Activated T-cell treated with anti-CD3 and anti-CD28 coated beads, Interleukin-2, amount 50 U/mL, for 1 hour (primary cell): ENCODE measurements at regions not wholly inside any gene's neighbourhood (a gene's known extent, or its start where the extent isn't known, plus 50 kb on each side); places are given as distances from the start of the nearest gene placed in this dataset.

Source experiments
- DNase-seq: peaks from one replicate; pipeline ENCODE4 v3.0.0-alpha.2; 2020

DNA sequence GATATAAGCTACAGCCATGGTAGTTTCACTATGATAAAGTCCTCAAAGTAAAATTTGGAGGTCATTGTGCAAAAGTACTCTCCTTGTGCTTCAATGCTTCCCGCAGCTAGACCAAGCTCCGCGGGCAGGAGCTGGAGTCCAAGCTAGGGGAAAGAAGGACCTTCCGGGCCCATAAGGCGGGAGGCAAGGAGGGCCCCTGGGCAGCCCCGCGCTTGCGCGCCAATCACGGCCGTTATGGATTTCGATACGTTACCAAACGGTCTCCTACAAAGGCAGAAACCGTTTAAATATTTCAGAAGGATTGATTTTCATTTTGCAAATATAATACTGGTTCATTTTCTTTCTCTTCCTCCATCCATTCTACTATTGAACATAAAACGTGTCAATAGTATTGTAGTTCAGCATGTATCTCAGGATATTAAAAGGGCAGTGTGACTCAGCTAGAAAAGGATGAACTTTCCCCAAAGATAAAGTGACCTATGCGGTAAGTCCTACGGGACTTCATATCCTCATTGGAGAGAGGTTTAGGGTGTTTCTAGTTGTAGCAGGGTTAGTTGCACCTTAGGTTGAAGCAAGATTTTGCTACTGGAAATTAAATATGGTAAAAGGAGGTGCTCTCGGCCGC lies 128.0 kb downstream of the KIF20B start:
- no peak for DNase-seq

DNA sequence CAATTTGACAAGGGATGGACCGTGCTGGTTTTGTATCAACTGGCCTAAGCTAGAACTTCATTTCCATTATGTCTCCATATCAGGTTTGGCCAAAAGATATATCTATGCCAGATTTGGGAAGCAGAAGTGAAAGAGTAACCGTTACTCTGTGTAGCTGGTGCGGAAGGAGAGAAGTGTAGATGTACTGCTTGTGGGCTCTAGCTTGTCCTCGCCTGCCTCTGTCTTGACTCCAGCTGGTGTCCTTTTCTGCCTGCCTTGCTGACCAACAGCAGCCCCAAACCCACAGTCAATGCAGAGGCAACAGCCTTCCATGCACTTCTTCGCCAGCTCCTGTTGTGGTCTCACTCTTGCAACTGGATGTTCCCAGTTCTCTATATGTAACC lies 128.5 kb downstream of the KIF20B start:
- DNase-seq: no peak

- no peak for DNase-seq
These were observed 129.2 kb downstream of the KIF20B start for GRCh38 chr10:89830624-89831023.

GRCh38 chr10:89836840-89837164 lies 135.4 kb downstream of the KIF20B start:
- no peak for DNase-seq

DNA sequence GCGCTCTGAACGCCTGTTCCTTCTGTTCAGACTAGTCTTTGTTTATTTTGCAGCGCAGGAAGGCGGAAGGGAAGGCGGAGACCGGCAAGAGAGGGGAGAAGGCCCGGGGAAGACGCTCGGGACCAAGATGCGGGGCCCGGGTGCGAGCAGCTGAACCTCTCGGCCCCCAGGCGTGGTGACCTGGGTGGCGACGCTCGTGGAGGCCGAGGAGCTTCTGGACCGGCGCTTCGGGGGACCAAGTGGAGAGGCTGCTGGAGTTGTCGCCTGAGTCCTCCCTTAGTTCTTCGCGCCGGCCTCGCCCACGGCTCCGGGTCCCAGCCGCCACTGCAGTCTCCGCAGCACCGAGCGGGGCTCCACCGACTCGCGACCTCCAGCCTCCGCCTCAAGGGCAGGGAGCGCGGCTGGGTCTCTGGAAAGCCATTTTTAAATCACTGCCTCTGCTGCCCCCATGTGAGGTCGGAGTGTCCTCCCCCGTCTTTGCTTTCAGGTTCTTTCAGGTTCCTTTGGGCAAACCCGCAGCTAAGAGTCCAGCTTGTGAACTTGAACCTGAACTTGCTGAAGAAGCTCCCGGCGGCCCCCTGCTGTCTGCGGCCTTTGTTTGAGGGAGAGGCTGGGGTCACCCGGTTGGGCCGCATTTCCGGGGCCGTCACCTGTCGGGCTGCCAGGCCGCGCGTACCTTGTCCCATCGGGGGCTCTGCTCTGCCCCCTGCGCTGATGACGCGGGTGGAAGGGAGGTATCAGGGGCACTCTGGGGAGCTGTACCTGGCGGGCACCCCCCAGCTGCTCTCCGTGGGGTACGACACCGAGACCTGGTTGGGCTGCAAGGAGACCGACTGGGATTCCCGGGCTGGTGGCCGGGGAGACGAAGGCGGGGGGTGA lies 136.0 kb downstream of the KIF20B start:
- DNase-seq: peak; percentile 37

GRCh38 chr10:89838044-89838615 lies 136.7 kb downstream of the KIF20B start:
- no peak for DNase-seq

GRCh38 chr10:89845541-89846280 lies 144.3 kb downstream of the KIF20B start:
- DNase-seq: no peak

GRCh38 chr10:89846281-89846630 lies 144.9 kb downstream of the KIF20B start:
- no peak for DNase-seq

DNA sequence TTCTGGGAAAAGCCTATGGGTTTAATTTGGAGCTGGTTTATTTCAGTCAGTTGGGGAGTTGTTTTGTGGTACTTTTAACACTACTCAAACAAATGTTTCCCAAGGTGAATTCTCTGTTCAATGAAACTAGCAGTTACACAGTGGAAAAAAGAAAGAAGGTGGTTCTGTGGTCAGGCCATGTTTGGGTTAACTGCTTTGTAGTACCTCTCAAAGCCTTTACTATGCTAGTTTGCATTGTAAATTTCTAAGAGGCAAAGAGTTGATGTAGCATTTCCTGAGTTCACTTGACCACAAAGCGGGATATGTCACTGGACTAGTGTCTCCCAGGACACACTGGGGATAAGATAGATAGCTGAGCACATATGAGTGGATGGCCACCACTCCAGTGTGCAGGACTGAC lies 145.4 kb downstream of the KIF20B start:
- DNase-seq: no peak

- DNase-seq: no peak
These were observed 151.5 kb downstream of the KIF20B start for GRCh38 chr10:89852872-89853271.

DNA sequence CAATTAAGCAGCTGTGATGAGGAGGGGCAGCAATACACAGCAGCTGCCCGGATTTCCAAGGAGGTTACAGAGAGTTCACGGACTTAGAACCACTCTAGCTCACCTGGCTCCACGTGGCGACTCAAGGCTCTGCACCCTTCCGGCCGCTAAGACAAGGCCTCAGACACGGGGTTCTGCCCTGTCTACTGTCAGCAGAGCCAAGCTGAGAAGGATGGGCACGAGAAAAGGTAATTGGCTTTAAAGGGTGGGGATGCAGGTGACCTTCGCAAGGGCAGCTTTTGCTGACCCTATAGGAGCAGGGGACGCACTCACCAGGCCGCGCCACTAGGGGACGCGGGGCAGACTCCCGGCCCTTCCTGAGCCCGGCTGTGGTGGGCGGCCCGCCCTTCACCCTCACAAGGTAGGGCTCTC lies 152.4 kb downstream of the KIF20B start:
- DNase-seq: no peak

DNA sequence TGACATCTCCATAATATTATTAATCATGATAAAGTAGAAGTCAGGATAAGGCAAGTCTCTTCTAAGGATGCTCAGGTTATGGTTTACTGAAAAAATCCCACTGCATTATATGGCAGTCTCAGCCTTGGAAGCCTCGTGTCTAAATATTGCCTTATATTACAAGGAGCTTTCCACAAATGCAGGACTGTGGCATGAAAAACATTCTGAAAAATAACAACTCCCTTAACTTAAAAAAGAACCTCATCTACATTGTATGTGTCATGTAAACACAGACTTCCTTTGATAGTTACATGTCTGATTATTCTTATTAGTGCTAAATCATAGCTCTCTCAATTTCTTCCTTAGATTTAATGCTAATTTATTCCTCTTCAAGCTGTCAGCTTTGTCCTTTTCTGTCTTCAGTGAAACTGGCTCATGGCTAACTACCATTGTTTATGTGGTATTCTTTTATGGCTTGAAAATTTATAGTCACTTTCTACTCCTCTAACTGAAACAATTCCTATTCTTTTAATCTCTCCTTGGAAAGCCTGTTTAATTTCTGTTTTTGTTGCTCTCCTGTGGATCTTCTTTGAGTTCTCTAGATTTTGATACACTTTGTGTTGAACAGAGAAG lies 156.1 kb downstream of the KIF20B start:
- DNase-seq: no peak

GRCh38 chr10:89861199-89861573 lies 159.8 kb downstream of the KIF20B start:
- DNase-seq: no peak

DNA sequence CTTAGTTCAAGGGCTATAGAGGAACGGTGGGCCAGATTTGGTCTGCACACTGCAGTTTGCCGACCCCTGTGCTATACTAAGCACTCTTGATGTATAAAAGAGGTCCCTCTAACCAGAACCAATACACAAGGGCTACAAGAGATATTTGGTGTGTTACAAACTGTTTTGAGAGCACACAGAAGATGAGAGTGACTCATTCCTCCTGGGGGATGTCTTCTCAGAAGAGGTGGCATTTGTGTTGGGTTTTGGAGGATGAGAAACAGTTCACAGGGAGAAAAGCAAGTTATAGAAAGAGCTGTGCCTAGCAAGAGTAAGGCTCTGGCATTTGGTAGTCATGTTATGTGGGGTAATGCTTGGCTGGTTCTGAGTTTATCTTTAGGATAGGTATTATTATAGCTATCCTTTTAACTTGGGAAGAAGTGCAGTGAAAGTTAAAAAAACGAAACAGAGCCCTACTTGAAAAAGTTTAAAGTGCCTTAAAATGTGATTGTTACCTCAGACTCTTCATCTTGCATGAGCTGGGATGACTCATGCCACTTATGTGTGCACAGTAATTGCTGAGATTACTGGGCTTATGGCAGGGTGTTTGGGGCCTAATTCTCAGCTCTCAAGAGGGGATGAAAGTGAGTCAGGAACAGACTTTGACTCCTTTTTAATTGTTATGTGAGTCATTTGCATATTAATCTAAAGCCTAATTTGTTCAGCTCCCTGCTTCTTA lies 160.4 kb downstream of the KIF20B start:
- no peak for DNase-seq

GRCh38 chr10:89867964-89868363 lies 166.6 kb downstream of the KIF20B start:
- no peak for DNase-seq

DNA sequence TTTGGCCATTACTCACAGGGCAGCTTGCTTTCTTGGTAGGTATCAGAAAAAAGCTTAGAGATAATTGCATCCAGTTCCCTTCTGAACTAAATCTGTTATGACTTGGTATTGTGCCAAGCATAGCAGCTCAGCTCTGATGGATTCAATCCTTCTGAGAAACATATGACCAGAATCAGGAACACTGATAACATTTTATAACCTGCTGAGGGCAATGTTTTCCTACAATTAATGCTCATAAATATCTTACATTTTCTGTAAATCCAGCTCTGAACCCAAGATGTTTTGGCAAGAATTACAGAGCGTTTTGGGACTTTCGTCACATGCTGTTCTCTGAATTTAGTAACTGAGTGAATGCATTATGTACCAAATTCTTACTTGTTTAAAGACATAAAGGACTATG lies 167.8 kb downstream of the KIF20B start:
- no peak for DNase-seq

DNA sequence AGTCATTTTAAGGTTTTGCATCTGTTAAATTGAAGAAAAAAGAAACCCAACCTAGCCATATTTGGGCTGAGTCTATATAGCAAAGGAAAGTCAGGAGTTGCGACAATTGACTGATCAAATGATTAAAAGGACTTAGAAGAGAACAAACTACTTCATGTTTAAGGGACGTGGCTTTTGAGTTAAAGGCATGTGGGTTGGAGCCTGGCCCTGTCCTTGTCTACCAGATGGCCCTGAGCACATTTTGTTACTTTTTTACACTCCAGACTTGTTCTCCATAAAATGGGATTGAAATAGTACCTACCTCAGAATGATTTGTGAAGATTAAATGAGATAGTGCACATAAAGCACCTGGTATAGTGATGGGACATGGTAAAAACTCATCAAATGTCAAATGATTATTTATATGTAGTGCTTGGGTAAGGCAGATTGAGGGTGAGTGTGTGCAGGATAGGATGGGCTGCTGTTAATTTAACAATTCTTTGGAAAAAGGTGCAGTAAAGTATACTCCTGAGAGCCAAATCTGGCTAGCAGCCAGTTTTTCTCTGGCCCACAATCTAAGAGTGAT lies 168.3 kb downstream of the KIF20B start:
- no peak for DNase-seq

DNA sequence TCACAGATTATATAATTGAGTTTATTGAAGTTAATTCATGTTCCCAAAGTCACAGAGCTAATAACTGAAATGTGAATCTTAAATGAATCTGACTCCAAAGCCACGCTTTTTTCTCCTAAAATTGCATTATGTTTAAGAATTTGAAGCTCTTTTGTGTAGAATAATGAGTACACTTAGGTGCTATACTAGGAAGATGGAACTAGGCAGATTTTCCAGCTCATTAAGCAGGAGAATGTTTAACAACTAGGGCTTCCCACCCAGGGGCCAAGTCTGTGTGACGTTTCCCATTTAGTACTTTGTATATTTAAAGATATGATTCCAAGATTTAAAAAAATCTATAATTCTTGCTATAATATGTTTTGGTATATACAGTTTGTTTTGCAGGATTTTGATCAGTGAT lies 169.5 kb downstream of the KIF20B start:
- no peak for DNase-seq

DNA sequence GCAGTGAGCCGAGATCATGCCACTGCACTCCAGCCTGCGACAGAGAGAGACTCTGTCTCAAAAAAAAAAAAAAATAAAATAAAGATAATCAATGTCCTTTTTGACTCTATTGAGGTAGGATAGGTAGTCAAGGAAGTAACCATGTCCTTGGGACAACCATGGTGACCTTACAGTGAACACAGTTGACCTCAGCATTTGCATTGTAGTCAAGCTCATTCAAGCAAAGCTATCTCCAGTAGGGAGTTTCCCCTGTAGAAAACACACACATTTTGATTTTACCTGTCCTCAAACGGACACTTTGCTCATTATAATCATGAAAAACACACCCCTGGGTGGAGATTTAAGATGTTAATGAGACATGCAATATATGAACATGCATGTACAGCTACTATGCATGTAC lies 171.7 kb downstream of the KIF20B start:
- no peak for DNase-seq

DNA sequence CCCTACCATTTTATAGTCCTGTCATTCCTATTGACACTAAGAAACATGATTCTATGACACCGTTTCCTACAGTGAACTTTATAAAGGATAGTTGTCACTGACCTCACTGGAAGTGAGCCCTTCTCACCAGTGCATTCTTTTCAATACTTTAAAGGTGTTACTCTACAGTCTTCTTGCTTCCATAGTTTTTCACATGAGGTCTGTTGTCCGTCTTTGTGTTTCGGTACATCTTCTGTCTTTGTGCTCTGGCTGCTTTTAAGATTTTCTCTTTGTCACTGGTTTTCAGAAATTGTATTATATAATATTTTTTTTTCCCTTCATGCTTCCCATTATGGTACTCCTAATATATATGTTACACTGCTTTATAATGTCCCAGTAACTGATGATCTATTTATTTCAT lies 174.2 kb downstream of the KIF20B start:
- no peak for DNase-seq

DNA sequence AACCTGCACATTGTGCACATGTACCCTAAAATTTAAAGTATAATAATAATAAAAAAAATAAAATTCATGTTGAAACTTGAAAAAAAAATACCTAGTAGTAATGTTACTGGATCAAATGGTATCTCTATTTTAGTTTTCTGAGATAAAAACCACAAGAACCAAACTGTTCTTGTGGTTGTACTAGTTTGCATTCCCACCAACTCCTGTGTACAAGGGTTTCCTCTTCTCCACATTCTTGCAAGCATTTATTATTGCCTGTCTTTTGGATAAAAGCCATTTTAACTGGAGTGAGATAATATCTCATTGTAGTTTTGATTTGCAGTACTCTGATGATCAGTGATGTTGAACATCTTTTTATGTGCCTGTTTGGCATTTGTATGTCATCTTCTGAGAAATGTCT lies 177.7 kb downstream of the KIF20B start:
- DNase-seq: no peak

- no peak for DNase-seq
These were observed 186.0 kb downstream of the KIF20B start for GRCh38 chr10:89887406-89887805.
